Left kidney (tissue), 1 donor: ENCODE measurements at regions not wholly inside any gene's neighbourhood (a gene's known extent, or its start where the extent isn't known, plus 50 kb on each side); places are given as distances from the start of the nearest gene placed in this dataset.

Experiments
- DNase-seq: peaks from one replicate; pipeline ENCODE4 v3.0.0-alpha.2; 2013

- DNase-seq: peak; percentile 48
Observed at GRCh38 chr21:32132881-32133280, 146.0 kb downstream of the MIS18A start.

GRCh38 chr21:32132409-32132808 is 146.4 kb downstream of the MIS18A start:
- no peak for DNase-seq

GRCh38 chr21:32131960-32132359 is 146.9 kb downstream of the MIS18A start:
- DNase-seq: no peak

GRCh38 chr21:32131164-32131563 is 147.7 kb downstream of the MIS18A start:
- no peak for DNase-seq

- DNase-seq: no peak
Observed at GRCh38 chr21:32130031-32130891, 148.6 kb downstream of the MIS18A start.

GRCh38 chr21:32127081-32127480 is 151.8 kb downstream of the MIS18A start:
- DNase-seq: no peak

- DNase-seq: no peak
Observed at GRCh38 chr21:32122082-32122481, 156.8 kb downstream of the MIS18A start.

GRCh38 chr21:32120230-32120629 is 158.6 kb downstream of the MIS18A start:
- no peak for DNase-seq

GRCh38 chr21:32119811-32120210 is 159.0 kb downstream of the MIS18A start:
- no peak for DNase-seq

- DNase-seq: no peak
Observed at GRCh38 chr21:32119389-32119788, 159.5 kb downstream of the MIS18A start.

GRCh38 chr21:32114419-32115035 is 164.3 kb downstream of the MIS18A start:
- DNase-seq: no peak

GRCh38 chr21:32113486-32113885 is 165.4 kb downstream of the MIS18A start:
- DNase-seq: no peak

- DNase-seq: no peak
Observed at GRCh38 chr21:32112195-32112594, 166.7 kb downstream of the MIS18A start.

GRCh38 chr21:32108566-32108965 is 170.3 kb downstream of the MIS18A start:
- DNase-seq: no peak

GRCh38 chr21:32103361-32103760 is 175.5 kb downstream of the MIS18A start:
- no peak for DNase-seq

GRCh38 chr21:32102426-32102825 is 176.4 kb downstream of the MIS18A start:
- no peak for DNase-seq

- DNase-seq: no peak
Observed at GRCh38 chr21:32101277-32101676, 177.6 kb downstream of the MIS18A start.

- DNase-seq: no peak
Observed at GRCh38 chr21:32100423-32100822, 178.4 kb downstream of the MIS18A start.

- no peak for DNase-seq
Observed at GRCh38 chr21:32099812-32100416, 178.9 kb downstream of the MIS18A start.

GRCh38 chr21:32096411-32096810 is 182.4 kb downstream of the MIS18A start:
- no peak for DNase-seq

- DNase-seq: no peak
Observed at GRCh38 chr21:32094804-32095203, 184.0 kb downstream of the MIS18A start.

- DNase-seq: no peak
Observed at GRCh38 chr21:32093646-32094462, 185.0 kb downstream of the MIS18A start.
